ENCODE measurements at regions not wholly inside any gene's neighbourhood (a gene's known extent, or its start where the extent isn't known, plus 50 kb on each side); places are given as distances from the start of the nearest gene placed in this dataset.
A peak's percentile ranks its signal among the peaks of the same experiment; 100 is the strongest.
"Not testable (repeated sequence)": the region's sequence is repeated elsewhere in the genome, so short reads cannot be mapped to it uniquely, and the experiment has no call there.

DNA sequence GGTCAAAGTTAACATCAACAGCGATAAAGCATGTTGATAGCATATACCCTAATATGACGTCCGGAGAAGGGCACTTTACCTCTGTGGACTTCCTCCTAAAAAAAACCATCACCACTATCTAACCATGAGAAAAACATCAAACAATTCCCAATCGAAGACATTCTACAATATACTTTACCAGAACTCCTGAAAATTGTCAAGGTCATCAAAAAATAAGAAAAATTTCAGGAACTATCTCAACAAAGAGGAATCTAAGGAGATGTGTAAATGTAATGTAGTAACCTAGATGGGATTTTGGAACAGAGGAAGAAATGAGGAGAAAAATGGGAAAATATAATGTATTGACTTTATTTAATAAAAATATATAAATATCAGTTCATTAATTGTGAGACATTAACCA is 1026.8 kb upstream of the MIR17HG start:
- DNase-seq (ENCODE audit: low read depth): no peak

DNA sequence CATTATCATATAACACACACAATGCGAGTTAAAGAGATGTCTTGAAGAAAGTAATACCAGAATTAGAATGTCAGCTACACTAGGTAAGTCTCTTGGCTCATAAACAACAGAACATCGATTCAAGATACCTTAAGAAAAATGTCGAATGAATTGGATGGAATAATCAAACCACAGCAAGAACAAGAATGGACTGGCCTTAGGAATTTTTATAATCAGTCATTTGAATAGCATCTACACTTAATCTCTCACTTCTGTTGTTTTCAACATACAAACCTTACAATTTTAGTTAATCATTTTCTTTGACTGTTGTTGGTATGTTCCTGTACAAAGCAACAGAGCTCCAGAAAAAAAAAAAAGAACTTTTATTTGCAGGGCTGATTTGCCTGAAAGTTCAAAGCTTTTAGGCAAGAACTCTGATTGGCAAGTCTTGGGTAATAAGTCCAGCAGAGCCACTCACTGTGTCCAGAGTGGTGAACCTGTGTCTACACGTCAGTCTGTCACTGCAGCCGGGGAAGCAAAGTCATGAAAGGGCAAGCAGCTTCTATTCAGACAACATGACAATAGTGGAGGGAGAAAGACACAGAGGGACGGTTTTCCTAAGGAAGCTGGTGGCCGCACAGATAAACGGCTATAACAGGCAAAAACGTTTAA is 1026.1 kb upstream of the MIR17HG start:
- DNase-seq (ENCODE audit: low read depth): peak; percentile 89

DNA sequence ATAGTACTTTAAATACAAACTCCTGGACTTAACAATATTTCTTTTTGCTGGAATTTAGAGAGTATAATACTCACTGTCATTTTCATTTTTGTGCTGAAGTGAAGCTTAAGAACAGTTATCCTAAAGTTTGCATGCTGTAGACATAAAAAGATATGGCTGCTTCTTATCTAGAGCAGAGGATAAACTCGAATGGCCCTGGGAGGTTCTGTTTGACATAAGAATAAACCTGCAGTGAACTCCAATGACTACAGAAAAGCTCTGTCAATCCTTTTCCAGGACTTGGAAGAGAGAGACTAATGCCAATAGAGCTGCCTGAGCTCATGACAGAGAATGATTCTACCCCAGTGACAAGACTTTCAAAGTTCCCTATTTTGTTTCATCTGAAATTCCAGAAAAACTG is 1017.8 kb upstream of the MIR17HG start:
- DNase-seq (ENCODE audit: low read depth): no peak

DNA sequence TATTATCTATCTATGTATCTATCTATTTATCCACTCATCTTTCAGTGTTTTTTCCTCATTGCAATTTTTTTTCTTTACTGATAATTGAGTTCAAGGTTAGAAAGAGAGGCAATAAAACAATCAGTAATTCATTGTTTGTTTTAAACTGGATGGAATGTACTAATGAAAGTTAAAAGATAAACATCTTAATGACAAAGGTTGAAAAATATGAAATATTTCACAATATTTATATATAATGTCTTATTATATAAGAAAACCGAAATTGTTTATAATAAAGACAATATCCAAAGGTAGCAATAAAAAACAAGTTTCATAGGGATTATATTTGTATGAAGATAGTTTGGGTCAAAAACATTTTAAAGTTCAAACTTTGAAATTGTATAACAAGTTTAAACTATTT is 1015.5 kb upstream of the MIR17HG start:
- DNase-seq (ENCODE audit: low read depth): no peak

DNA sequence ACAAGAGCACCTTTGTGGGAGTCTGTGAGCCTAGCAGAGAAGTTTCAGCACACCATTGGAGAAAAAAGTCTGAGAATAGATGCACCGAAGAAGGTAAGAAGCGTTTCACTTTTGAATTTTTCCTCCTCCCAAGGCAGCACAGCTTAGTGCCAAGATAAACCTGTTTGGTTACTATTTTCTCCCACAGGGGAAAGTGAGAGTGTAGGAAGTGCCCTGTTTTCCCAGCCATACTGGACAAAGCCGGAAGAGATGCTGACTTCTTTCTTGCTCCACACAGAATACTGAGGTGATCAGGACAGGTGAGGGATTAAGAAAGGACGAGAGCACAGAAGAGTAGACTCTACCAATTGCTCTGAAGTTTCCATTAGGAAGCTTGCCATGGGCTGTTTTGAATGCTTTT is 1011.0 kb upstream of the MIR17HG start:
- DNase-seq (ENCODE audit: low read depth): peak; percentile 14

DNA sequence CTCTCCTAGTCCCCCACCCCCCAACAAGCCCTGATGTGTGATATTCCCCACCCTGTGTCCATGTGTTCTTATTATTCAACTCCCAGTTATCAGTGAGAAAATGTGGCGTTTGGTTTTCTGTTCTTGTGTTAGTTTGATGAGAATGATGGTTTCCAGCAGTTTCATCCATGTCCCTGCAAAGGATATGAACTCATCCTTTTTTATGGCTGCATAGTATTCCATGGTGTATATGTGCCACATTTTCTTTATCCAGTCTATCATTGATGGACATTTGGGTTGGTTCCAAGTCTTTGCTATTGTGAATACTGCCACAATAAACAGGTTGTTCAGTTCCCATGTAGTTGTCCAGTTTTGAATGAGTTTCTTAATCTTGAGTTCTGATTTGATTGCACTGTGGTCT is 1006.1 kb upstream of the MIR17HG start:
- not testable (repeated sequence) for DNase-seq (ENCODE audit: low read depth)

DNA sequence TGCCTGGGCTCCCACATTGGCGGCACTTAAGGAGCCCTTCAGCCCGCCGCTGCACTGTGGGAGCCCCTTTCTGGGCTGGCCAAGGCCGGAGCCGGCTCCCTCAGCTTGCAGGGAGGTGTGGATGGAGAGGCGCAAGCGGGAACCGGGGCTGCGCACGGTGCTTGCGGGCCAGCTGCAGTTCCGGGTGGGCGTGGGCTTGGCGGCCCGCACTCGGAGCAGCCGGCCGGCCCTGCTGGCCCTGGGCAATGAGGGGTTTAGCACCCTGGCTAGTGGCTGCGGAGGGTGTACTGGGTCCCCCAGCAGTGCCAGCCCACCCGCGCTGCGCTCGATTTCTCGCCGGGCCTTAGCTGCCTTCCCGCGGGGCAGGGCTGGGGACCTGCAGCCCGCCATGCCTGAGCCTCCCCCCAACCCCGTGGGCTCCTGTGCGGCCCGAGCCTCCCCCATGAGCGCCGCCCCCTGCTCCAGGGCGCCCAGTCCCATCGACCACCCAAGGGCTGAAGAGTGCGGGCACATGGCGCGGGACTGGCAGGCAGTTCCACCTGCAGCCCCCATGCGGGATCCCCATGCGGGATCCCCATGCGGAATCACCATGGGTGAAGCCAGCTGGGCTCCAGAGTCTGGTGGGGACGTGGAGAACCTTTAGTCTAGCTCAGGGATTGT is 998.9 kb upstream of the MIR17HG start:
- not testable (repeated sequence) for DNase-seq (ENCODE audit: low read depth)

DNA sequence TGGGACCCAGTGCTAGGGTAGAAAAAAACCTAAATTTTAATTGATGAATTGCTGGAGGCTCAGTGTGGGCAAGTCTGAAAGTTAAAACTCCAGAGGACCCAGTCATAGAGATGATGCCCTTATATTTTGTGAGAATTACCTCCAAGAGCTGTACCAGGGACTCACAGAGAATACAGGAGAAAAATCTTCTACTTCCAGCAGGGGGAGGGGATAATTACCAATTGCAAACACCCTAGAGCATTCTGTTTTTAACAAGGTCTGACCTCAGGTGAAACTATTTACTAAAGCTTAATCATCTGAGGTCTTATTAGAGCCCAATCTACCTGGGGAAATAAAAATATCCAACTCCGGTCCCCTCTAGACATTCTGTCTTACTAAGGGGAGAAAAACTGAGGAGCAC is 994.7 kb upstream of the MIR17HG start:
- DNase-seq (ENCODE audit: low read depth): peak; percentile 7

DNA sequence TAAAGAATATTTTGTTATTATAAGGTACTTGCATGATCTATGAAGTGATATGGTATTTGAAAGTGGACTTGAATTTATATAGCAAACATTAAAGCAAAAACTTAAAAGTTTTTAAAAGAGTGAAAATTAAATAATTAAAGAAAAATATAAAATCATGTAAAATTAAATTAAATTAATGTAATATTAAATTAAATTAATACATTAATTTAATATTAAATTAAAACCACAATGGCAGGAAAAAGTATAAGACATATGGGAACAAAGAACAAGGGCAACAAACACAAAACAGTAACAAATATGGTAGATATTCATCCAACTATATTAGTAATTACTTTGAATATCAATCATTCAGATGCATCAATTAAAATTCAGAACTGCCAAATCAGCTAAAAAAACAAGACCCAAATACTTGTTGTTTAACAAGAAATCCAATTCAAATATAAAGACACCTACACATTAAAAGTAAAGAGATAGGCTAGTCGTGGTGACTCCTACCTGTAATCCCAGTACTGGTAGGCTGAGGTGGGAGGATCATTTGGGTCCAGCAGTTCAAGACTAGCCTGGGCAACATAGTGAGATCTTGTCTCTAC is 992.2 kb upstream of the MIR17HG start:
- DNase-seq (ENCODE audit: low read depth): no peak

DNA sequence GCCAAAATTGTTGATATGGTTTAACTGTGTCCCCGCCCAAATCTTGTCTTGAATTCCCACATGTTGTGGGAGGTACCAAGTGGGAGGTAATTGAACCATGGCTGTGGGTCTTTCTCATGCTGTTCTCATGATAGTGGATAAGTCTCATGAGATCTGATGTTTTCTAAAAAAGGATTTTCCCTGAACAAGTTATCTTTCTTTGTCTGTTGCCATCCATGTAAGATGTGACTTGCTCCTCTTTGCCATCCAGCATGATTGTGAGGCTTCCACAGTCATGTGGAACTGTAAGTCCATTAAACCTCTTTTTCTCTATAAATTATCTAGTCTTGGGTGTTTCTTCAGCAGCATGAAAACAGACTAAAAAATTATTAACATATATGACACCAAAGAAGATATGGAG is 986.7 kb upstream of the MIR17HG start:
- no peak for DNase-seq (ENCODE audit: low read depth)

DNA sequence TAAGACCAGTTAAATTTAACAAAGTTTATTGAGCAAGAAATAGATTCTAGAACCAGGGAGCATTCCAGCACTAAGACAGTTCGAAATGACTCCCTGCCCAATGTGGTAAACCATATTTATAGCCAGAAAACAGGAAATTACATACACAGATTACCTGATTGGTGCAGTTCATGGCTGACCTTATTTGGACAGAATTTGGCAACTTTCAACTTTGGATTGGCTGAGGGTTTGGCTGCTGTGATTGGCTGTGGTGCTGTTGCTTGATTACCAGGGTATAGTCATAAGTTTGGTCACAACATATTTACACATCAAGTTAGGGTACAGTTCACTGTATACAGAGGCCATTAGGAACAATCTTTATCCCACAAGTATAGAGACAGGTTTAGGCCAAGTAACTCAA is 984.8 kb upstream of the MIR17HG start:
- DNase-seq (ENCODE audit: low read depth): peak; percentile 10

DNA sequence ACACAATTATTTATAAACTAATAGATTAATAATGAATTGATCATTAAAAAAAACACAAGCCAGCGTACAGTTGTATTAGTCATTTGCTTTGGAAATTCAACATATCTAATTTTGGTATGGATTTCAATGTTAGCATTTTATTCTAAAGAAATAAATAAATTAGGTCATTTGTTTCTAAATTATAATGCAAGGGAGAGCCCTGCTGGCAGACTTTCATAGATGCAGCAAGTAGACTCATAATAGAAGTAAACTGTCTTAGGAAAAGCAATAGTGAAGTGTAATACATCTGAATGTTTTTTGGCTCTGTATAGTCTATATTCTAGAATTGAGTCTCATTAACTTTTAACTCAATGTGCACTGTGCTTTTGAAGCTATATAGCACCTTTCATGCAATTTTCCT is 982.4 kb upstream of the MIR17HG start:
- peak; percentile 12 for DNase-seq (ENCODE audit: low read depth)

DNA sequence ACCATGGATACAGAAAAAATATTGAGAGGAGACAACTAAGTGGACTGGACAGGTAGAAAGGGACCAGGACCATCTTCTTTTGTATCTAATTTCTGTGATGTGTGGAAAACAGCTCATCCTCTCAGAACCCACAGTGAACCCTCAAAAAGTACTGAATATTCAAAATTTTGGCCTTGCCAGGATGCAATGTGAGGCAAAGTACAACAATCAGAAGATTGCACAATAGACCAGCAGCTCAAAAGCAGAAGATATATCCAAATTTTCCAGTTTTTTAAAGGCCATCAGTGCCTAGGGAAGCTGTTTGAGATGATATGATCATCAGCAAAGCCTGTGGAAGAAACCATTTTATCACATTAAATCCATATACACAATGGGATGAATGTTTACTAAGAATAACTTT is 973.3 kb upstream of the MIR17HG start:
- DNase-seq (ENCODE audit: low read depth): no peak

DNA sequence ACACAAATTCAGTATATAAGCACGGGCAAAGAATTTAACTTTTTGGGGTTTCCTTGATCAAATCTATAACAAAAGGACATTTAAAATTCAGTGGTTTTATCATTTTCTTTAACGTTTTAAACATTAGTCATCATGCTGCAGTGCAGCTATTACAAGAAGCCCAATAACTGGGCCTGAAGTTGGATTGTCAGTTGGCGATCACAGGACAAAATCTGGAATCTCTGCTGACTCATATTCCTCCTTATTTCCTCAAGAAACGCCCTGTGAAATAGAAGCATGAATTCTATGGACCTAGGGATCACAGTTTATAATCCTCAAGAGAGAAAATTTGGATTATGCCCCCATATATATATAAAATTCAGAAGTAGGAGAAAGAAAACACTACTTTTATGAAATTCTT is 971.6 kb upstream of the MIR17HG start:
- DNase-seq (ENCODE audit: low read depth): no peak

DNA sequence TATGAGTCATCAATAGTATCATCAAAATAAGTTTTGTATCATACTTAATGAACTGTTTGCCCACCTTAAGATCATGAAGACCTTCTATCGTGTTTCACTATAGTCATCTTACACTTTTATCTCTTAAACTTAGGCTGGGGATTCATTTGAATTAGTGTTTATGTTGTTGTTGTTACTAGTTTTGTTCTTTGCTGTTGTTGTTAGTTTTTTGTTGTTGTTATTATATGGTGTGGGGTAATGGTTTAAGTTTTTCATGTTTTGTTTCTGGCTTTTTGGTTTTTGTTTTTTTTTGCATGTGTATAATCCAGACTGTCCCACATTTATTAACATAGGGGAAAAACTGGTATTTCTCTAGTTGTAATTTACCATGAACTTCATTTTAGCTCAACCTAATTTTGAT is 965.1 kb upstream of the MIR17HG start:
- no peak for DNase-seq (ENCODE audit: low read depth)

DNA sequence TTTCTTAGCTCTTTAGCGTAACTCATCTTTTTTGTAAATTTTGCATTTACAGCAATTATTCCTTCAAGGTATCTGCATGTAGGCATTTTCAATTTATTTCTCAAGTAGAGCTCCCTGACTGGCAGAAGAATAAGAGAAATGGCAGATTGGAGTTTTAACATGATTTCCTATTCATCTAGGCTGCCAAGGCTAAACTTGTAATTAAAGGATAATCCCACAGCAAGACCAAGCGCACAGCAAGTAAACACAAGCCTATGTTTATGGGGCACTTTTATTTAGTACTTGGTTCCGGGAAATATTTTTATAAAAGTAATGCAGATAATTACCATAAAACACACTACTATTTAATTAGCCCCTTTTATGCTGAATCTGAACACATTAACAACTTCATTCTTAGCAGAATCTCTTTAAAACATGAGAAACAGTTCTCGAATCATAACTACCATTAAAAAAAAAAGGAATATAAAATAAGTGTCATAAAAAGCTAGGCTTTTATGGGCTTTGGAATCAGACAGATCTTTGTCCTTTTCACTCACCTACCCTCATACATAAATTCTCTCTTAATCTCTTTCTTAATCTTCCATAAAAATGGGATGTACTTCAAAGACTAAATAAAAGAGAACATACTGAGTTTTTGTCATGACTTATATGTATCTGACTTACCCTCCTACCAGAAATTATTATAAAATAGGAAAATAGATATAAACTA is 961.6 kb upstream of the MIR17HG start:
- DNase-seq (ENCODE audit: low read depth): no peak

DNA sequence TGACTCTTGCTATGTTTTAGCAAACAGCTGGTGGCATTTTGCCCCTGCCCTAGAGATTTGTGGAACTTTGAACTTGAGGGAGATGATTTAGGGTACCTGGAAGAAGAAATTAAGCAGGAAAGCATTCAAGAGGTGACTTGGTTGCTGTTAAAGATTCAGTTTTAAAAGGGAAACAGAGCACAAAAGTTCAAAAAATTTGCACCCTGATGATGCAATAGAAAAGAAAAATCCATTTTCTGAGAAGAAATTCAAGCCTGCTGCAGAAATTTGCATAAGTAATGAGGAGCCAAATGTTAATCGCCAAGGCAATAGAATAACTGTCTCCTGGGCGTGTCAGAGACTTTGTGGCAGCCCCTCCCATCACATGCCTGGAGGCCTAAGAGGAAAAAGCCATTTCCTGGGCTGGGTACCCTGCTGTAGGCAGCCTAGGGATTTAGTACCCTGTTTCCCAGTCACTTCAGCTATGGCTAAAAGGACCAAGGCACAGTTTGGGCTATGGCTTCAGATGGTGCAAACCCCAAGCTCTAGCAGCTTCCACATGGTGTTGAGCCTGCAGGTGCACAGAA is 958.5 kb upstream of the MIR17HG start:
- DNase-seq (ENCODE audit: low read depth): no peak

DNA sequence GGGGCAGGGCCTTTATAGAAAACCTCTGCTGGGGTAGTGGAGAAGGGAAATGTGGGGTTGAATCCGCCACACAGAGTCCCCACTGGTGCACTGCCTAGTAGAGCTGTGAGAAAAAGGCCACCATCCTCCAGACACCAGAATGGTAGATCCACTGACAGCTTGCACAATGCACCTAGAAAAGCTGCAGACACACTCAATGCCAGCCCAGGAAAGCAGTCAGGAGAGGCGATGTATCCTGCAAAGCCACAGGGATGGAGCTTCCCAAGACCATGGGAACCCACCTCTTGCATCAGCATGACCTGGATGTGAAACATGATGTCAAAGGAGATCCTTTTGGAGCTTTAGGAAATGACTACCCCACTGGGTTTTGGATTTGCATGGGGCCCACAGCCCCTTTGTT is 958.0 kb upstream of the MIR17HG start:
- no peak for DNase-seq (ENCODE audit: low read depth)

DNA sequence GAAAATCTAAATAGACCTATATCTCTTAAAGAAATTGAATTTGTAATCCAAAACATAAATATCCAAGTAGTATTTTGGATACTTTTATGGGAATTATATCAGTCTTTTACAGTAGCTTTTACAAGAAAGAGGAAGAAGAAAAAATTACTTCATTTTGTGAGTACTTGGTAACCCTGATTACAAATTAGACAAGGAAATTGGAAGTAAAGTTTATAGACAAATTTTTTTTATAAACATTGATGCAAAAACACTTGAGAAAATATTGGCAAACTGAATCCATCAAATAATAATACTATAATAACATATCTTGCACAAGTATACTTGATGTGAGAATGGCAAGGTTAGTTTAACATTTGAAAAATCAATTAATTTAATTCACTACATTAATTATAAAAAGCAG is 954.1 kb upstream of the MIR17HG start:
- no peak for DNase-seq (ENCODE audit: low read depth)

DNA sequence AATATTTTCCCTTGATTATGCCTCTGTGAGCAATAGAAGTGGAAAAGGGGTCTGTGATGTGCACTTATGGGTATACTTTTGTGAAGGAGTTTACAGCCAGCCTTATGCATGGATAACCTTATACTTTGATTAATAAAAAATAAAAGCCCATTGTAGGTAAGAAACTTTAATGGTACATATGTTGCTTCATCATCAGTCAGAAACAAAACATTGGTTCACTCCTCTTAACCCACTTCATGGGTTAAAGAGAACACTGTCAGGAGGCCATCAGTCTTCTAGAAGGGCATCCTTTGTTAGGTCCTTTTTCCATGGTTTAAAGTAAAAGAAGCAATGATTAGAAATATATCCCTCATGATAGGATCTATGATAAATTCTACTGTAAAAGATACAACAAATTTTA is 952.1 kb upstream of the MIR17HG start:
- DNase-seq (ENCODE audit: low read depth): no peak

DNA sequence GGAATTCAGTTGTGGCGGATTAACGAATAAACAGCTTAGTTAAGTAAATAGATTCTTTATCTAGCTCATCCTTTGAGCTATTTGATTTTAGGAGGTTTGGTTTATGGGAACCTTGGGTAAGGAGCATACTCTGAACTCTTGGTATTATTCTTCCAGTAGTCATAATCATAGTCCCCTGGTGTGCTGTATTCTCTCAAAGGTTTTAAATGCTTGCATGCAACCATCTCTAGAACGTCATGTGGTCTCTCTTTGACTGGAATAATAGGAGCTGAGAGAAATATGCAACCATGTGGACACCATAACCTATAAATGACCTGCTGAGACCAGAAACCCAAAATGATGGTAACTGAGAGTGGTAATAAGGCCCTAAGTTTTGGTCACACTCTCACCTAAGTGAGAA is 951.6 kb upstream of the MIR17HG start:
- DNase-seq (ENCODE audit: low read depth): no peak

DNA sequence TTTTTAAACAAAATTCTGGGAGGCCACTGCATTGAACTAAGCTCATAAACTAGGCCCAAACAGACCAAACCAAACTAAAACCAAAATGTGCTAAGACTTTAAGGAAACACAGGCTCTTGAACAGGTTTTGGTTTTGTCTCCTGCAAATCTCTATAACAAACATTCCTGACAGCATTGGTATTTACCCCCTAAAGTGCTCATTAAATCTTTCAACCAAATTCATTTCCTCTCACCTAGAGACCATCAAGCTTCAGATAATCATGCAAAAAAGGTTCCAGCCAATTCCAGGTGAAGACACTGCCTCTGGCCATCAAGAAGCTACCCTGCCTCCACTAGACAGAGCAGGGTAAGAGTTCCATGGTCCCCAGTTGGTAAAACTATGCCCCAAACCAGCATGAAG is 951.2 kb upstream of the MIR17HG start:
- no peak for DNase-seq (ENCODE audit: low read depth)

DNA sequence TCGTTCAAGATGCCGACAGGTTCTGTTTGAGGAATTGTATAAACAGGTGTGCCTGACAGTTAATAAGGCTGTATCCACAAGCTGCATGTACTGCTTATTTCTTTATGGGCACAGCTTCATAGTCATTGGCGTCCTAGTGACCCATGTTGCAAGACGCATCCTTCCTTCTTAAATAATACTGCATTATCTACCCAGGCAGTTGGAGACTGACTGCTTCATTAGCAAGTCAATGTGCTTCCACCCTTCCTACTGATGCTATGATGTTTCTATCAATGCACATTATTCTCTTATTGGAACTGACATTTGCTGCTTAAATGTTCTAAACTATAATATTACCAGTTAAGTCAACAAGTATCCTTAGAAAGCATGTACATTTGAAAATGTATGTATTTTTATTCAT is 950.0 kb upstream of the MIR17HG start:
- DNase-seq (ENCODE audit: low read depth): no peak

Measured in renal cortical epithelial cell (primary cell).